GM12872 (cell line): ENCODE measurements at regions not wholly inside any gene's neighbourhood (a gene's known extent, or its start where the extent isn't known, plus 50 kb on each side); places are given as distances from the start of the nearest gene placed in this dataset.

ENCODE experiments used
- TF ChIP-seq, protein P1 (sequence below): IDR thresholded peaks from 3 replicates; pipeline ENCODE4 v1.5.1; 2011; ENCODE audit warnings: low read depth, mild to moderate bottlenecking, low read length, moderate library complexity; ENCODE audit not compliant: insufficient read depth

DNA sequence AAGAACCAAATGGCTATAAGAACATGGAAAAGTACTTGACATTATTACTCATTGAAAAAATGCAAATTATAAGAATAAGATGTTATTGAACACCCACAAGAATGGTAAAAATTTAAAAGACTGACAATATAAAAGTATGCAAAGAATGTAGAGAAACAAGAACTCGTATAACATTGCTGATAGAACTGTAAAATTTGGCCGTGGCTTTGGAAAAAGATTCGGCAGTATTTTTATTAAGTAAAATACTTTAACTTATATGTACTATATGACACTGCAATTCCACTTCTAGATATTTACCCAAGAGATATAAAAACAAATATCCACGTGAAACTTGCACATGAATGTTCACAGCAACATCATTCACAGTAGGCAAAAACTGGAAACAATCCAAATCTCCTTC, 239.2 kb downstream of the TPBG start:
- TF ChIP-seq, protein P1, sequence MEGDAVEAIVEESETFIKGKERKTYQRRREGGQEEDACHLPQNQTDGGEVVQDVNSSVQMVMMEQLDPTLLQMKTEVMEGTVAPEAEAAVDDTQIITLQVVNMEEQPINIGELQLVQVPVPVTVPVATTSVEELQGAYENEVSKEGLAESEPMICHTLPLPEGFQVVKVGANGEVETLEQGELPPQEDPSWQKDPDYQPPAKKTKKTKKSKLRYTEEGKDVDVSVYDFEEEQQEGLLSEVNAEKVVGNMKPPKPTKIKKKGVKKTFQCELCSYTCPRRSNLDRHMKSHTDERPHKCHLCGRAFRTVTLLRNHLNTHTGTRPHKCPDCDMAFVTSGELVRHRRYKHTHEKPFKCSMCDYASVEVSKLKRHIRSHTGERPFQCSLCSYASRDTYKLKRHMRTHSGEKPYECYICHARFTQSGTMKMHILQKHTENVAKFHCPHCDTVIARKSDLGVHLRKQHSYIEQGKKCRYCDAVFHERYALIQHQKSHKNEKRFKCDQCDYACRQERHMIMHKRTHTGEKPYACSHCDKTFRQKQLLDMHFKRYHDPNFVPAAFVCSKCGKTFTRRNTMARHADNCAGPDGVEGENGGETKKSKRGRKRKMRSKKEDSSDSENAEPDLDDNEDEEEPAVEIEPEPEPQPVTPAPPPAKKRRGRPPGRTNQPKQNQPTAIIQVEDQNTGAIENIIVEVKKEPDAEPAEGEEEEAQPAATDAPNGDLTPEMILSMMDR = no peak

DNA sequence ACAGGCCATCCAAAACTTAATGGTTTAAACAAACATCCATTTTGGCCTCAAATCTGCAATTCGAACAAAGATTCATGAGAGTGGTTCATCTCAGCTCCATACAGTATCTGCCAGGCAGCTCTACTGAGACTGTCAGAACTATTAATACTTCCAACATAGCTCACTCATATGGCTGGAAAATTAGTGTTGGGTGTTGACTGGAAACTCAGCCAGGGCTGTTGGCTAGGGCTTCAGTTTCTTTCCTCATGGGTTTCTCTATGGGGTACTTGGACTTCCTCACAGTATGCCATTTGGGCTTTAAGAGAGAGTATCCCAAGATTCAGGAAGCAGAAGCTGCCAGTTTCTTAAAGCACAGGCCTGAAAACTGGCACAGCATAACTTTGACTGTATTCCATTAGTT, 240.3 kb downstream of the TPBG start:
- TF ChIP-seq, protein P1 = no peak

DNA sequence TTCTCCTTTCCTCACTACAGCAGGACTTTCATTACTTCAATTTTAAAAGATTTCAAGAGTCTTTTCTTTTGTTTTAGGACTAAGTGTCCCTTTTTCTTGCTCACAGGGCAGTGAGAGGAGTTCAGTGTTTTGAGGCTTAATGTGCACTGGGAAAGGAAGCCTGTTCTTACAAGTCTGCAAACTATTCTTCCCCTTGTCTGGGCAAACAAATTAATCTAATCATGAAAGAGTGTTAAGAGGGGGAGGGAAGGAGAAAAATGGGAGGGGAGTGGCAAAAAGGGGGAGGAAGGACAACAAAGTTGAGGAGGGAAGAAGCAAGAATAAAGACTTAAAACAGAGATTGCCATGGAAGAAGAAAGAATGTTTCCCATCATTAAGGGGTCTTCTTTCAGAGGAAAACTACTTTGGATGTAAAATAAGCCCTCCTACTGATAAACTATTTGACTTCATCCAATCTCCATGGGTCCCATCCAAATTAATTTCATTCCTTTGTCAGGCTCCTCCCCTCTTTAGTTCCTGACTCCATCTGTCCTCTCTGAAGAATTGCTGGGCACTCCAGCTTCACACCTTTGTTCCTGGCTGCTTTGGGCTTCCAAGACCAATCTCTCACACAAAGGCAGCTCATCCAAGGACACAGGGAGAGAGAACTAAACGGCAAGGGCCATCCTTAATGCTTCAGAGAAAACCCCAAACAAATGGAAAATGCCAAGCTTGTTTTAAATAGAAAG, 244.5 kb downstream of the TPBG start:
- TF ChIP-seq, protein P1 = no peak

- TF ChIP-seq, protein P1 = no peak
These were observed 245.2 kb downstream of the TPBG start for GRCh38 chr6:82608781-82609180.

GRCh38 chr6:82611751-82612150, 248.1 kb downstream of the TPBG start:
- TF ChIP-seq, protein P1 = no peak

DNA sequence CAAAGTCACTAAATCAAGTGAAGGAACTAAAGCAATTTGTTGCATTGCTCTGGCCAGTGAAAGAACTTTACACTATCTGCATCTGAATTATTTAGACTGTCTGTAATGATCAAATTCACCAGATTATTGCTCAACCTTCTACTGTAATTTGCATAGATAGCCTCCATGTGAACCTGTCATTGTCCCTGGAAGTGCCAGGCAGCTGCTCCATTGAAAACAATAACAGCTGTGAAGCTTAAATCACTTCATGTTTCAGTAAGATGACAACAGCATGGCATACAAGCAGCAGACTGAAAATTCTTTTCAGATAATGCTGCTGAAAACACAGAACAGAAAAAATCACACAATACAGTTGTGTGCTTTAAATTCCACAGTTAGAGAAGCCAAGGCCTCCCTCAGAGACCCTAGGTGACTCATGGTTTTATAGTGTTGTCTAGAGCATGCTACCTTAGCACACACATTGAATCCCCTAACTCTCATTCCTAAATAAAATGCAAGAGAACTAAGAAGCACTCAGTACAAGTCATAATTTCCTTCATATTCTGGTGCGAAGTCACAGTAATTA, 248.9 kb downstream of the TPBG start:
- TF ChIP-seq, protein P1 = no peak

DNA sequence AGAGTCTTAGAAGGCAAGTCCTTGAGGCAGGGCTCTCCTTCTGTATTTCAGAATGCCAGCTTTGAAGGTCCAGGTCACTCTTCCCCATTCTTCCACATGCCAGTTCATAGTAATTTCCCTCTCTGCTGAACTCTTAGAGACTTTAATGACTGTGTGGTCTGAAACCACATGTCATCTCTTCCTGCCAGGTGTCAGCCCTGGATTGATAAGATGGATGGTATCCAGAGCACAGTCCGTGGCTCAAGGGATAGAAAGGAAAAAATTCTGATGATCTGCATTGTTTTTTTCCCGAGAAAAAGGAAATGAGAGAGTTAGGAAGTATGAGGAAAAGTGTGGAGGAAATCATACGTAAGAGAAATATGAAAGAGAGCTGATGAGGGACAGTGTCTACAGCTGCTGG, 250.9 kb downstream of the TPBG start:
- TF ChIP-seq, protein P1 = no peak
